Kidney capillary endothelial cell (primary cell): ENCODE measurements at regions not wholly inside any gene's neighbourhood (a gene's known extent, or its start where the extent isn't known, plus 50 kb on each side); places are given as distances from the start of the nearest gene placed in this dataset.

Source experiments
- DNase-seq: peaks from one replicate; pipeline ENCODE4 v3.0.0-alpha.2; 2018; ENCODE audit warnings: low spot score

DNA sequence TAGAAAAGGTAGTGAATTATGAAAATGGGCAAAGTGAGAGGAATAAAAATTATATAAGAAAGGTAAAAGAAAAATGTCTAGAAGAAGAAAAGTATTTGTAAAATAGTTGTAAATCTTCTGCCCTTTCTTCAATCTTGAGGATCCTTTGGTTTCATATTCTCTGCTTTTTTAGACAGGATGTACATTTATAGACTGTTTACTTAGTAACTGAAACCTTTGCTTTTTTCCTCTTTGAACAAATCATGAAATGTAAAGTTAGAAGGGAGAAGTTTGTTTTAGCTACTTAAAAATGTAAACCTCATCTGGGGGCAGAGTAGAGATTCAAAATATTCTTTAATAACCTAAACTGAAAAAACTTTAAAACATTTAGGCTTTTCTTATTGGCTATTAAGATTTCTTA lies 150.4 kb upstream of the ITGA4 start:
- no peak for DNase-seq

DNA sequence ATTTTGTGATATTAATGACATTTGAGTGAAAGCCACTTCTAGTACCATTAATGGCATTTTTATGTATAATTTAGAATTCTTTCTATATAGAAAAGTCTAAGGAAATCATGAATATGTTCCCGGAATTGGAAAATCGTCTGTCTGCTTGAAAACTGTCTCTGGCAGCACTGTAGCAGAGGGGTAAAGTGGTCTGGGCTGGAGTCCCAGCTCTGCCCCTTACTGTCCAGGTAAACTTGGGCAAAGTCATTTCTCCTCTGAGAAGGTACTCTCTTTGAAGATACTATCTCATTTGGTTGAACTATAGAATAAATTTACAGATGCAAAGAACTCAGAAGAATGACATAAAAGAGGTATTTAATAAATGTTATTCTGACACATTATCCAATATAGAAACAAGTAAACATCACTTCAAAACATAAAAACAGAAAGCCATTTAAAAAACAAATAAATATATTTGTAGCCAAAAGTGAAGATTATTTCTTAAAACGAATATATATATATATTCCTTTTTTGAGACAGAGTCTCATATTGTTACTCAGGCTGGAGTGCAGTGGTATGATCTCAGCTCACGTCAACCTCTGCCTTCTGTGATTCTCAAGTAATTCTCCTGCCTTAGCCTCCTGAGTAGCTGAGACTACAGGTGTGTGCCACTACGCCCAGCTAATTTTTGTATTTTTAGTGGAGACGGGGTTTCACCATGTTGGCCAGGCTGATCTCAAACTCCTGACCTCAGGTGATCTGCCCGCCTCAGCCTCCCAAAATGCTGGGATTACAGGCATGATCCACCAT lies 149.8 kb upstream of the ITGA4 start:
- DNase-seq = no peak

- DNase-seq = no peak
Measured at GRCh38 chr2:181308766-181309515, 148.2 kb upstream of the ITGA4 start.

DNA sequence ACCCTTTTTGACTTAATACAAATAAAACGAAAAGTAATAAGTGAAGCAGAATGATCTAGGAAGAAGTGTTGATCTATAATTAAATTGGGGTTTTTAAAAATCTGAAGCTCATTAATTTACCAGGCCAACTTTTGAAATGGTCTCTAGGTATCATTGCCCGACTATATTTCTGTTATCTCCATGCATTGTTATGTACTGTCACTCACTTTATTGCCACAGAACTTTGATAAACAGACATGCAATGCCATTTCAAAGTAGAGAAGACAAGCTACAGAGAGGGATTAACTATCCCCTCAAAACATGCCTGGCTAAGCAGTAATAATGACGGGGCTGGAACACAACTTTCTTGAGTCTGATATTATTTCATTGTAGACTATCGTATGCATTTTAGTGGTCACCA lies 147.6 kb upstream of the ITGA4 start:
- DNase-seq = no peak

- no peak for DNase-seq
Measured at GRCh38 chr2:181310967-181311366, 146.2 kb upstream of the ITGA4 start.

DNA sequence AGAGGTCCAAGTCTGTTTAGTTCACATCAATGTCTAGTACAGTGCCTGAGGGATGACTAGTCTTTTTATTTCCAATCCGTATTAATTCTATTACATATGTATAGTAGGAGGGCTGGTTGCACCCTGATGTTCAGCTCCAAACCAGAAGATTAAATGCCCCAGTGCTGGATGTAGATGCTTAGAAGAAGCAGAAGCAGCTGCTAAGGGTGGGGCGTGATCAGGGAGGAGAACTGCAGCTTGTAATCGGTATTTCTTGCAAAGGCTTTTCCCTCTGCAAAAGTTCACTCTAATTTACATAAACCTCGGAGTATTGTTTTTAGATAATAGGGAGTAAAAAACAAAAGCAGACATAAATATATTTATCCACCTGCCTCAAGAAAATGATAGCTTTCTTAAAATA lies 145.3 kb upstream of the ITGA4 start:
- no peak for DNase-seq

GRCh38 chr2:181312515-181312927 lies 144.7 kb upstream of the ITGA4 start:
- DNase-seq = no peak

GRCh38 chr2:181313845-181314244 lies 143.3 kb upstream of the ITGA4 start:
- no peak for DNase-seq

DNA sequence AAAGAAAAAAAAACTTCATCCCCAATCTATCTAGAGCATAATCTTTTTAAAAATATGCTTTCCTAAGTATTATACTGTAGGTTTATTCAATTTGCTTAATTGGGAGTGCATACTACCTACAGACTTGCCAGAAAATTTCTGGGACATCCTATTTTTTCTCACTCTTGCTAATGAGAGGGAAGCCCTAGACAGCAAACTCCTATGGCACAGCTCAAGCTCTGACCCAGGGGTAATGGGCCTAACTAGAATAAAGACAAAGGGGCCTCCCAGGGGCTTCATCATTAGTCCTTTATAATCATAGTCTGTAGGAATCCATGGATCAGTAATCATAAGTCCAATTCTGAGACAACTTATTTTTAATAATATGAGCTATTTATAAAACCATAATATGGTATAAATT lies 142.6 kb upstream of the ITGA4 start:
- DNase-seq = no peak

- DNase-seq = no peak
Measured at GRCh38 chr2:181317511-181317910, 139.7 kb upstream of the ITGA4 start.

DNA sequence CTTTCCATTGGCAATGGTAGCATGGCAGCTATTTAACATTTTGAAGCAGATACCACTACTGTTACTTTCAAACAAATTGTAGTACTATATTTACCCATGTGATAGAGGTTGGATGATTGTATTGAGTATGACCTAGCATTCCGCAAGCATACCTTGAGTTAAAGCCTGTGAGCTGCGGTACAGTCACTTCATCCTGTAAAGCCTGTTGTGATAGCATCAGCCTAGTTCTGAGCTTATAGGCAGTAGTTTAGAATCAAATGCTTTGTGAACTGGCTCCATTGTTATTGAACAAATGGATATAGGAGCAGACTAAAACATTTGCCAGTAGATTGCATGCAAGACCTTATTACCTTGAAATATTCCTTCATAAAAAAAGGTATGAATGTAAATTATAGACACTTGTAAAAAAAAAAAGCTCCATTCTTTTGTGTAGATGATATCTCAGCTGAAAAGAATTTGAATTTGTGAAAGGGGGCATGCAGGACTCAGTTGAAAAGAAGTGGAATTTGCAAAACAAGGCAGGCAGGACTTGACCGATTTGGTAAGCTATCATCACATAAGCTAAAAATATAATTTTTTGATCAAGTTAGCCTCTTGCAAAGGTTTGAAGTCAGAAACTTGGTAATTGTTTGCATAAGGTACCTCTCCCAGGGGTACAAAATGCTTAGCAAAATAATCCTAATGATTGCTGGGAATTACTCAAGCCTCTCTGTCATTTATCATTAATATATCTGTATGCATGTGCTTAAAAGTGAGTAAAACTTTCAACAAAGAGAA lies 138.5 kb upstream of the ITGA4 start:
- DNase-seq = no peak

- no peak for DNase-seq
Measured at GRCh38 chr2:181319286-181319685, 137.9 kb upstream of the ITGA4 start.

DNA sequence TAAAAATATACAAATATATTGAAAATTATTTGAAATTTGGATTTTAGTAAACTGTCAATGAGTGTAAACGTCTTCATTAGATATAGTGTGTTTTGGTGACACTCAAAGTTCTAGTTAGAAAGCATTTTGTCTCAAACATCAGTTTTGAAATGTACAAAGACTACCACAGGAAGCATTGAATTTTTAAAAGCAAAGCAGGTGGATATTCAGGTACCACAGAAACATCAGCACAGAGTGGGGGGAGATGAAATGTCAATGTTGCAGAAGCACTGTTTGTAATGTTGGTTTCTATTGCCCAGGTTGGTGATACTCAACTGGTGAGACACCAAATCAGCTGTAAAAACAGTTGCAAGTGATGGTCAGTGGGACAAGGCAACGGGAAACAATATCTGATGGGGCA lies 136.5 kb upstream of the ITGA4 start:
- DNase-seq = no peak

GRCh38 chr2:181324912-181325311 lies 132.3 kb upstream of the ITGA4 start:
- DNase-seq = no peak

DNA sequence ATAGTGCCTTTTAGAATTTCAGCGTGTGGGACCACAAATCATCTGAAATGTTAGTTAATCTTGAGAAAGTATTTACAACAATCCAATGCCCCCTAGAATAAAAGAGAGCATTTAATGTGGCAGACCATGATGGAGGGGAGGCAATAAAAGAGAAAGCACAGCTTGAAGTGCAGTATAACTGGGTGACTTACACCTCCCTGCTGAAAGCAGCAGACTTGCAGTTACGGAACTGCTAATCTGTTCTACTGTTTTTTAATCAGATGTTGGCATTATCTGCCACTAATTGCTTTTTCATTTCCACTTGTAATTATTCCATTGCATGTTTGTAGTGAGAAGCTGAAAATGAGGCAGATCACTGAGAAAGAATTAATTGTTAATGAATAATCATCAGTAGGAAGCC lies 130.5 kb upstream of the ITGA4 start:
- DNase-seq = no peak

DNA sequence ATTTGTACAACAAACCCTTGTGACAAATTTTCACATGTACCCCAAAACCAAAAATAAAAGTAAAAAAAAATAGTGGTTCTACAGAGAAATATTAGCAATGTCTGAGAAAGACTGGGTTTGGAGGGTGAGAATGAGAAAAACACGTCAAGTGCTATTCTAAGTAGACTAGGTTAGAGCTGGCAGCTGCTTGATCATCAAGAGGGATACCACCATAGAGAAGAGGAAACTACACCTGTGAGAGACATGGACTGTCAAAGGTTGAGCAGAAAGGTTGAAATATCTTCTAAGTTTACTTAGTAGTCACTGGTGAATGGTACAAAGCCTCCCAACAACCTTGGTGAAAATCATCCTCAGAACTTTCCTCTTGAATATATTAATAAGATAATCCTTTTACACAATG lies 126.9 kb upstream of the ITGA4 start:
- DNase-seq = no peak

- DNase-seq = no peak
Measured at GRCh38 chr2:181332044-181332605, 125.1 kb upstream of the ITGA4 start.

GRCh38 chr2:181334158-181334826 lies 122.9 kb upstream of the ITGA4 start:
- DNase-seq = no peak

DNA sequence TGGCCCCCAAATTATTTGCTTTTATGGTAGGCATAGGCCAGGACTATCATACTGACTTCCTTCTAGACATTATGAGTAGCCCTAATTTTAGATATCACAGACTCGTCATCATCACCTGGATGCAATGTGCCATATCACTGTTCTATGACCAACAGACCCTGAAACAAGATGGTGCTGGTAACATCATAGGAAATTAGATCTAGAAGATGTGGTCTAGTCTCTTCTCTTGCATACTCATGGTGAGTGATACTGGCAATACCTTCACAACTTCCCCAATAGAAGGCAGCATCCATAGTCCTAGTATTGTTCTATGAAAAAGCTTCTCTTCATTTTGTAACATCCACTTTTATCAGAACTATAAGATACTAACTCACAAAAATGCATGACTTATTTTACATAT lies 116.3 kb upstream of the ITGA4 start:
- DNase-seq = no peak

DNA sequence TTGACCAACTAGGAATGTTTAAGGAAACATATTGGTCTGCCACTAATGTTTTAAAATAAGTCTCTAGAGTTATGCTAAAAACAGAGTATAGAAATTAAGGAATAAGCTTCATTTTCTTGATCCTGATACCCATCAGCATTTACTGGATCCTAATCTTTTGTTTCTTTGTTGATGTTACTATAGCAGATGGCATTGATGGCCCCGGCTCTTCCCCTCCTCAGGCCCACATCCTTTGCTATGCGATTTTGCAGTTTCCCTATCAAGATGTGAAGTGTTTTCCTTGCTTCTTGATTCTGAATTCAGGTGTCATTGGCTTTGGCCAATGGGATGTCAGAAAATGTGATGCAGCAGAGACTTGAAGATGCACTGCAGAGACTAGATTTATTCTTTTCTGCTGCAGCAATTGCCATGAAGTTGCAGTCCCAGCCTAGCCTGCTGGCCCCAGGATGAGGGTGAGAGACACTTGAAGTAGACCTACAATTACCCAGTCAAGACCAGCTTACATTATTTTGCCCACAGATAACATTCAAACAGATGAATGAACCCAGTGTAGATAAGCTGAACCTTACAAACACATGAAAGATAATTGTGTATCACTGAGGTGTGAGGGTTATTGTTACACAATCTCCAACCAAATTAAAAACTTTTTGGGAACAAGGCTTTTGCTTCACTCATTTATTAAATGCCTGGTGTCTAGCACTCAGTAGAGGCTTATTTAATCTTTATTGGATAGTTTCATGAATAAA lies 115.2 kb upstream of the ITGA4 start:
- no peak for DNase-seq

GRCh38 chr2:181348107-181348837 lies 108.9 kb upstream of the ITGA4 start:
- DNase-seq = no peak
